GM12878 (cell line): ENCODE measurements at regions not wholly inside any gene's neighbourhood (a gene's known extent, or its start where the extent isn't known, plus 50 kb on each side); places are given as distances from the start of the nearest gene placed in this dataset.

Source experiments
- CHD2 ChIP-seq: IDR thresholded peaks from 2 replicates; pipeline ENCODE4 v1.6.1; 2011; ENCODE audit warnings: low read depth, low read length, improper control_type of control experiment, borderline replicate concordance
- SREBF1 ChIP-seq: IDR thresholded peaks from 2 replicates; pipeline ENCODE4 v1.6.1; 2012; ENCODE audit warnings: mild to moderate bottlenecking, low read length
- TF ChIP-seq, protein P1 (sequence below), 3 experiments: IDR thresholded peaks in 2 of 3; conservative IDR thresholded peaks in 1 of 3; 2 replicates each; pipeline ENCODE4 v1.5.1; 2011; ENCODE audit warnings: low read depth in 3 of 3, low read length in 3 of 3, mild to moderate bottlenecking in 3 of 3, control low read depth in 2 of 3, moderate library complexity in 2 of 3, inconsistent platforms in 1 of 3, mixed read lengths in 1 of 3; ENCODE audit not compliant: control insufficient read depth in 2 of 3, insufficient read depth in 1 of 3; ENCODE audit errors: extremely low read depth in 1 of 3

DNA sequence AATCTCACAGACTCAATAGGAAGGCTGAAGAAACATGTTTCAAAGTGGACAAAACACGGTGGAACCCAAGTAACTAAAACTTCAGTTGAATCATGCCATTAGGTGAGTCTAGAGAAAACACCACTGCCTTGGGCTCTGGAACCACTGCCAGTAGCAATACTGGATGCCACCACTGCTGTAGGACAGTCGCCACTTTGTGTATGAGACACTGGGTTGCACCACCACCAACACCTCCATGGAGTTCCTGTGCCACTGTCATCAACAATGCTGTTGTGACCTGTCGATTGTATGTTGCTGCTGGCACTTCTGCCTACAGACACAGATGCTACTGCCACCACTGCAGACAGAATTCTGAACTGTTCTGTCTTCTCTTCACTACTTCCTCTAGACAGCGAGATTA is 686.7 kb downstream of the METTL4 start:
- TF ChIP-seq, protein P1, sequence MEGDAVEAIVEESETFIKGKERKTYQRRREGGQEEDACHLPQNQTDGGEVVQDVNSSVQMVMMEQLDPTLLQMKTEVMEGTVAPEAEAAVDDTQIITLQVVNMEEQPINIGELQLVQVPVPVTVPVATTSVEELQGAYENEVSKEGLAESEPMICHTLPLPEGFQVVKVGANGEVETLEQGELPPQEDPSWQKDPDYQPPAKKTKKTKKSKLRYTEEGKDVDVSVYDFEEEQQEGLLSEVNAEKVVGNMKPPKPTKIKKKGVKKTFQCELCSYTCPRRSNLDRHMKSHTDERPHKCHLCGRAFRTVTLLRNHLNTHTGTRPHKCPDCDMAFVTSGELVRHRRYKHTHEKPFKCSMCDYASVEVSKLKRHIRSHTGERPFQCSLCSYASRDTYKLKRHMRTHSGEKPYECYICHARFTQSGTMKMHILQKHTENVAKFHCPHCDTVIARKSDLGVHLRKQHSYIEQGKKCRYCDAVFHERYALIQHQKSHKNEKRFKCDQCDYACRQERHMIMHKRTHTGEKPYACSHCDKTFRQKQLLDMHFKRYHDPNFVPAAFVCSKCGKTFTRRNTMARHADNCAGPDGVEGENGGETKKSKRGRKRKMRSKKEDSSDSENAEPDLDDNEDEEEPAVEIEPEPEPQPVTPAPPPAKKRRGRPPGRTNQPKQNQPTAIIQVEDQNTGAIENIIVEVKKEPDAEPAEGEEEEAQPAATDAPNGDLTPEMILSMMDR (IDR thresholded peaks at IDR 0.05 in 2 of 3, conservative IDR thresholded peaks at IDR 0.05 in 1 of 3; ENCODE audit: control insufficient read depth in 2 of 3, extremely low read depth in 1 of 3, insufficient read depth in 1 of 3, low read depth in 3 of 3, low read length in 3 of 3) = no peak
- TF ChIP-seq CHD2 (no peak), SREBF1 (no peak)
